Hepatocyte (in vitro differentiated cells): ENCODE measurements at regions not wholly inside any gene's neighbourhood (a gene's known extent, or its start where the extent isn't known, plus 50 kb on each side); places are given as distances from the start of the nearest gene placed in this dataset.

ENCODE experiments used
- DNase-seq: peaks from one replicate; pipeline ENCODE4 v3.0.0-alpha.2; 2016; ENCODE audit warnings: low spot score
- H2AFZ ChIP-seq: fragments of 200-600 bp; sonication (generic); 2 replicates; pipeline ENCODE4 v1.6.0; 2016; ENCODE audit warnings: antibody characterized with exemption, mild to moderate bottlenecking
- H3K27ac ChIP-seq: fragments of 200-600 bp; sonication (generic); 2 replicates; pipeline ENCODE4 v1.5.1; 2016; ENCODE audit warnings: mild to moderate bottlenecking
- H3K27me3 ChIP-seq: fragments of 200-600 bp; sonication (generic); 2 replicates; pipeline ENCODE4 v1.6.1; 2016
- H3K36me3 ChIP-seq: fragments of 200-600 bp; sonication (generic); replicated peaks from 2 replicates; pipeline ENCODE4 v1.5.1; 2016; ENCODE audit warnings: low read depth; ENCODE audit not compliant: insufficient read depth
- H3K4me1 ChIP-seq: fragments of 200-600 bp; sonication (generic); 2 replicates; pipeline ENCODE4 v1.5.1; 2016; ENCODE audit warnings: mild to moderate bottlenecking, moderate library complexity; ENCODE audit not compliant: insufficient read depth
- H3K4me2 ChIP-seq: fragments of 200-600 bp; sonication (generic); 2 replicates; pipeline ENCODE4 v1.6.0; 2016
- H3K4me3 ChIP-seq: fragments of 200-600 bp; sonication (generic); 2 replicates; pipeline ENCODE4 v1.5.1; 2016; ENCODE audit warnings: mild to moderate bottlenecking
- H3K79me2 ChIP-seq: fragments of 200-600 bp; sonication (generic); 2 replicates; pipeline ENCODE4 v1.6.0; 2017; ENCODE audit warnings: mild to moderate bottlenecking
- H3K9me2 ChIP-seq: fragments of 200-600 bp; sonication (generic); replicated peaks from 2 replicates; pipeline ENCODE4 v1.6.0; 2017; ENCODE audit warnings: mild to moderate bottlenecking; ENCODE audit not compliant: insufficient read depth
- H3K9me3 ChIP-seq: fragments of 200-600 bp; sonication (generic); 2 replicates; pipeline ENCODE4 v1.5.1; 2016; ENCODE audit warnings: low read depth, mild to moderate bottlenecking
- H4K20me1 ChIP-seq: fragments of 200-600 bp; sonication (generic); 2 replicates; pipeline ENCODE4 v1.6.0; 2016; ENCODE audit warnings: mild to moderate bottlenecking; ENCODE audit not compliant: insufficient read depth, poor library complexity, severe bottlenecking
- EZH2 ChIP-seq: fragments of 200-600 bp; sonication (generic); IDR thresholded peaks from 2 replicates; pipeline ENCODE4 v1.6.1; 2016; ENCODE audit warnings: antibody characterized with exemption, mild to moderate bottlenecking, borderline replicate concordance
- EZH2phosphoT487 ChIP-seq: fragments of 200-600 bp; sonication (generic); IDR thresholded peaks from one replicate; pipeline ENCODE4 v1.6.1; 2018; ENCODE audit warnings: antibody characterized with exemption, mild to moderate bottlenecking, low read depth, moderate library complexity; ENCODE audit not compliant: unreplicated experiment, severe bottlenecking
- WGBS: methylation state at CpG from one replicate; pipeline ENCODE4 v1.1.6; 2016; ENCODE audit warnings: low lambda C conversion rate; ENCODE audit errors: missing lambda C conversion rate; 5-methylcytosine and 5-hydroxymethylcytosine counted together
- TF ChIP-seq, protein P1 (sequence below): fragments of 200-600 bp; sonication (generic); IDR thresholded peaks from 2 replicates; pipeline ENCODE4 v1.5.1; 2016; ENCODE audit warnings: antibody characterized with exemption, mild to moderate bottlenecking; ENCODE audit not compliant: poor library complexity

DNA sequence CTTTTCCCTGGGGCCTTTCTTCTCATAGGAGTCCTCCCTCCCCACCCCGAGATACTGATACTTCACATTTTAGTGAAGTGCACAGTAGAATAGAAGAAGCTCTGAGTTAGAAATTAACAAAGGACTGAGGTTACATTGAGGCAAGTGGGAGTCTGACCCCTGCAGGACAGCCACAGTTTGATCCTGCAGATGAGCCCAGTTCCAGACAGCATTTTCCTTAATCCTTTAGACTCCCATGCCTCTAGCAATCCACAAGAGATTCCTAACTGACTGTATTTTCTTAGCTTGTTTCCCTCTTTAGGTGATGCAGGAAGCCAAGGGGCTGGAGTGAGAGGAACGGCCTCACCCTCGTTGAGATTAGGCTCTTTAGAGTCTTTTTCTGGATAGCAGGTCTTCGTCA, 204.0 kb downstream of the CYRIA start:
- WGBS, result 81% methylated on average over 4 of the region's 4 CpGs
- no peak overlapping the region for H3K27ac ChIP-seq
- no peak overlapping the region for H2AFZ ChIP-seq
- H4K20me1 ChIP-seq, result no peaks in the 10 kb centered on the region
- H3K27me3 ChIP-seq, result no peaks in the 10 kb centered on the region
- H3K4me3 ChIP-seq, result no peak overlapping the region
- H3K9me3 ChIP-seq, result no peaks in the 10 kb centered on the region
- TF ChIP-seq, protein P1, sequence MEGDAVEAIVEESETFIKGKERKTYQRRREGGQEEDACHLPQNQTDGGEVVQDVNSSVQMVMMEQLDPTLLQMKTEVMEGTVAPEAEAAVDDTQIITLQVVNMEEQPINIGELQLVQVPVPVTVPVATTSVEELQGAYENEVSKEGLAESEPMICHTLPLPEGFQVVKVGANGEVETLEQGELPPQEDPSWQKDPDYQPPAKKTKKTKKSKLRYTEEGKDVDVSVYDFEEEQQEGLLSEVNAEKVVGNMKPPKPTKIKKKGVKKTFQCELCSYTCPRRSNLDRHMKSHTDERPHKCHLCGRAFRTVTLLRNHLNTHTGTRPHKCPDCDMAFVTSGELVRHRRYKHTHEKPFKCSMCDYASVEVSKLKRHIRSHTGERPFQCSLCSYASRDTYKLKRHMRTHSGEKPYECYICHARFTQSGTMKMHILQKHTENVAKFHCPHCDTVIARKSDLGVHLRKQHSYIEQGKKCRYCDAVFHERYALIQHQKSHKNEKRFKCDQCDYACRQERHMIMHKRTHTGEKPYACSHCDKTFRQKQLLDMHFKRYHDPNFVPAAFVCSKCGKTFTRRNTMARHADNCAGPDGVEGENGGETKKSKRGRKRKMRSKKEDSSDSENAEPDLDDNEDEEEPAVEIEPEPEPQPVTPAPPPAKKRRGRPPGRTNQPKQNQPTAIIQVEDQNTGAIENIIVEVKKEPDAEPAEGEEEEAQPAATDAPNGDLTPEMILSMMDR, result peak; percentile 4
- TF ChIP-seq EZH2, result no peak
- no peaks in the 10 kb centered on the region for H3K36me3 ChIP-seq
- no peak for DNase-seq
- H3K4me2 ChIP-seq, result no peak overlapping the region
- no peaks in the 10 kb centered on the region for H3K9me2 ChIP-seq
- H3K79me2 ChIP-seq, result no peaks in the 10 kb centered on the region
- no peaks in the 10 kb centered on the region for H3K4me1 ChIP-seq

DNA sequence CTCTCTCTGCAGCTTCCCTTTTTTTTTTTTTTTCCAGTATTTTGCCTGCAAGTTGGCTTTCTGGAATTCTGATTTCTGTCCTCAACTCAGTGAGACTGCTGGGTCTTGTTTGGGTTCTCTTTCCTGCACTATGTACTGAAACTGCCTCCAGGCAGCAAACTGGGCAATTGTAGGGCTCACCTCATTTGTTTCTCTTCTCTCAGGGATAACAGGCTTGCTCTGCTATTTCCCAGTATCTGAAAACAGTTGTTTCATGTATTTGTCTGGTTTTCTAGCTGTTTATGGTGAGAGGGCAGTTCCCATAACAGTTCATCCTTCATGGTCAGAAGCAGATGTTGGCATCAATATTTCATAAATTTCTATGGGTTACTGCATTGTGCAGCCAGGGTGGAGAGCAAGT, 206.0 kb downstream of the CYRIA start:
- no peaks in the 10 kb centered on the region for H4K20me1 ChIP-seq
- no peak overlapping the region for H3K27ac ChIP-seq
- no peak overlapping the region for H3K4me3 ChIP-seq
- DNase-seq, result no peak
- H3K9me2 ChIP-seq, result no peaks in the 10 kb centered on the region
- no peak overlapping the region for H2AFZ ChIP-seq
- no peaks in the 10 kb centered on the region for H3K9me3 ChIP-seq
- TF ChIP-seq, protein P1, result no peak
- TF ChIP-seq EZH2phosphoT487, result no peak
- no peak for TF ChIP-seq EZH2
- H3K36me3 ChIP-seq, result no peaks in the 10 kb centered on the region
- H3K4me1 ChIP-seq, result no peaks in the 10 kb centered on the region
- H3K79me2 ChIP-seq, result no peaks in the 10 kb centered on the region
- no peaks in the 10 kb centered on the region for H3K27me3 ChIP-seq
- no peak overlapping the region for H3K4me2 ChIP-seq

DNA sequence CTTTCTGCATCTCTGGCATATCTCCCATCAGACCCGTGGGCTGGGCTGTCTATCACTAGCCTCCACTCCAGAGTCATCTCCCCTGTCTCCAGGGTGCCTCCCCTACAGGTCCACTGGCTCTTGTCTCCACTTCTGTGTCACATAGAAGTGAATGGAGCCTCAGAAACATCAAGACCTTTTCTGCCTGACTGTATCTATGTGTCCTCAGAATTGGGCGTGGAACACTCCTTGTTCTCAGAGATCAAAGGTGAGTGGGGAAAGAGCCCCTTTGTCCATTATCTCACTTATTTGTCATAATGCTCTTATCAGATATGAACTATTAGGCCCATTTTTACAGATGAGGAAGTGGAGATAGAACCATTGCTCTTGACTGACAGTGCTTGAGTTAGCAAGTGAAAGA, 211.0 kb downstream of the CYRIA start:
- Histone ChIP-seq H2AFZ (no peak overlapping the region), H3K4me1 (no peaks in the 10 kb centered on the region), H3K27me3 (no peaks in the 10 kb centered on the region), H3K9me2 (no peaks in the 10 kb centered on the region), H4K20me1 (no peaks in the 10 kb centered on the region), H3K27ac (no peak overlapping the region), H3K79me2 (no peaks in the 10 kb centered on the region), H3K4me2 (no peak overlapping the region), H3K9me3 (no peaks in the 10 kb centered on the region), H3K36me3 (no peaks in the 10 kb centered on the region), H3K4me3 (no peak overlapping the region)
- DNase-seq, result no peak
- no peak for TF ChIP-seq EZH2
- TF ChIP-seq, protein P1, result no peak
- no peak for TF ChIP-seq EZH2phosphoT487
- WGBS, result 57% methylated on average over 2 of the region's 2 CpGs

DNA sequence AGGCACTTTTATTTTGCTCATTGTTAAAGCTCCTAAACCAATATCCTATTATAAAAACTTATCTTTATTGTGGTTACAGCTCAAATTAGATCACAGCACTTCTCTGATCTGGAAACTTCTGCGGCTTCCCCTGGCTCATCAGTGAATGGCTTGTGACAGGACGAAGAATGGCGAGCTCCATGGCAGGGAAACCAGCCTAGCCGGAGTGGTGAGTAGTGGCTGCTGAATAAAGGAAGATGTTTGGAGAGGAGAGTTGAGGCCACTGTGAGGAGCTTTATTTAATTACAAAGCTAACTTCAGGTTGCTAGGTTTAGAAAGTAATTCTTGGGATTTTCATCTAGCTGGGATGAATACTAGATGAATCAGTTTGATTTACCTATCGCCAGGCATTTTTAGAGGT, 213.5 kb downstream of the CYRIA start:
- no peaks in the 10 kb centered on the region for H3K9me2 ChIP-seq
- H3K79me2 ChIP-seq, result no peaks in the 10 kb centered on the region
- no peak overlapping the region for H2AFZ ChIP-seq
- no peak overlapping the region for H3K4me2 ChIP-seq
- no peaks in the 10 kb centered on the region for H4K20me1 ChIP-seq
- H3K4me3 ChIP-seq, result no peak overlapping the region
- WGBS, result 85% methylated on average over 5 of the region's 5 CpGs
- H3K36me3 ChIP-seq, result no peaks in the 10 kb centered on the region
- no peak for DNase-seq
- no peak overlapping the region for H3K27ac ChIP-seq
- H3K27me3 ChIP-seq, result no peaks in the 10 kb centered on the region
- no peak for TF ChIP-seq EZH2
- TF ChIP-seq, protein P1, result no peak
- TF ChIP-seq EZH2phosphoT487, result no peak
- H3K9me3 ChIP-seq, result no peaks in the 10 kb centered on the region
- no peaks in the 10 kb centered on the region for H3K4me1 ChIP-seq
